Endothelial cell of umbilical vein (primary cell): ENCODE measurements at regions not wholly inside any gene's neighbourhood (a gene's known extent, or its start where the extent isn't known, plus 50 kb on each side); places are given as distances from the start of the nearest gene placed in this dataset.

Experiments
- CTCF ChIP-seq, 2 donors: IDR thresholded peaks; 1 replicate in 1 of 2; 2 replicates in 1 of 2; pipeline ENCODE4 v1.5.1; 2011; ENCODE audit warnings: low read length in 2 of 2, mild to moderate bottlenecking in 2 of 2, moderate library complexity in 2 of 2, control low read depth in 1 of 2, inconsistent platforms in 1 of 2, low read depth in 1 of 2; ENCODE audit not compliant: insufficient read depth in 1 of 2; ENCODE audit errors: extremely low read depth in 1 of 2
- EZH2 ChIP-seq: IDR thresholded peaks from 2 replicates; pipeline ENCODE4 v1.6.1; 2012; ENCODE audit warnings: borderline replicate concordance, low read depth, mild to moderate bottlenecking, moderate library complexity, low read length, inconsistent platforms; ENCODE audit not compliant: severe bottlenecking
- JUN ChIP-seq: IDR thresholded peaks from 2 replicates; pipeline ENCODE4 v1.6.1; 2011; ENCODE audit warnings: borderline replicate concordance, low read depth; ENCODE audit not compliant: insufficient read length, insufficient read depth
- MYC ChIP-seq: IDR thresholded peaks from one replicate; pipeline ENCODE4 v1.6.1; 2011; ENCODE audit warnings: mild to moderate bottlenecking, low read depth, low read length
- POLR2A ChIP-seq: IDR thresholded peaks from 2 replicates; pipeline ENCODE4 v1.6.1; 2012; ENCODE audit warnings: low read depth, mild to moderate bottlenecking, control low read depth, low read length
- POLR2AphosphoS5 ChIP-seq: IDR thresholded peaks from 2 replicates; pipeline ENCODE4 v1.6.1; 2012; ENCODE audit warnings: low read depth, mild to moderate bottlenecking, control low read depth, low read length, moderate library complexity; ENCODE audit not compliant: insufficient read depth
- TF ChIP-seq, protein P1 (sequence below): IDR thresholded peaks from 2 replicates; pipeline ENCODE4 v1.6.1; 2011; ENCODE audit not compliant: insufficient read depth, insufficient read length

DNA sequence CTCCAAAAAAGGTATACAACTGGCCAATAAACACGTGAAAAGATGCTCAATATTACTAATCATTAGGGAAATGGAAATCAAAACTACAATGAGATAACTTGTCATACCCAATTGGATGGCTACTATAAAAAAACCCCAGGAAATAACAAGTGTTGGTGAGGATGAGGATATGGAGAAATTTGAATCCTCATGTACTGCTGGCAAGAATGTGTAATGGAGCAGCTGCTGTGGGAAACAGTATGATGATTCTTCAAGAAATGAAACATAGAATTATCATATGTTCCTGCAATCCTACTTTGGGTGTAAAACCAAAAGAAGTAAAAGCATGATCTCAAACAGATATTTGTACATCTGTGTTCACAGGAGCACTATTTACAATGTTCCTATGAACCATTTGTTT, 67.4 kb downstream of the RPLP1 start:
- TF ChIP-seq CTCF (IDR thresholded peaks at IDR 0.05; ENCODE audit: extremely low read depth in 1 of 2, insufficient read depth in 1 of 2, low read depth in 1 of 2, low read length in 2 of 2) (no peak), POLR2A (no peak), EZH2 (no peak), MYC (no peak), POLR2AphosphoS5 (no peak), JUN (no peak)
- TF ChIP-seq, protein P1, sequence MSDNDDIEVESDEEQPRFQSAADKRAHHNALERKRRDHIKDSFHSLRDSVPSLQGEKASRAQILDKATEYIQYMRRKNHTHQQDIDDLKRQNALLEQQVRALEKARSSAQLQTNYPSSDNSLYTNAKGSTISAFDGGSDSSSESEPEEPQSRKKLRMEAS = no peak
